ENCODE measurements at regions not wholly inside any gene's neighbourhood (a gene's known extent, or its start where the extent isn't known, plus 50 kb on each side); places are given as distances from the start of the nearest gene placed in this dataset. TPM values are rescaled to one million over a fixed set of nuclear protein-coding genes. Genes with fewer than 3 reads are reported as not detected.

- Histone ChIP-seq H2AFZ (ENCODE audit: low read length) (no peak overlapping the region), H3K4me1 (ENCODE audit: insufficient read depth, low read length, poor library complexity, severe bottlenecking) (no peaks in the 10 kb centered on the region), H3K9me3 (ENCODE audit: low read length) (no peaks in the 10 kb centered on the region), H3K79me2 (ENCODE audit: insufficient read depth, low read depth, low read length) (no peaks in the 10 kb centered on the region), H3K4me3 (ENCODE audit: low read depth, low read length, poor library complexity, severe bottlenecking) (no peak overlapping the region), H3K4me2 (ENCODE audit: low read length) (no peak overlapping the region), H4K20me1 (ENCODE audit: insufficient read depth, low read length) (no peaks in the 10 kb centered on the region), H3K27ac (ENCODE audit: low read depth, low read length, poor library complexity, severe bottlenecking) (no peak overlapping the region), H3K9me2 (ENCODE audit: insufficient read depth, low read length) (no peaks in the 10 kb centered on the region), H3K36me3 (ENCODE audit: insufficient read depth, low read length) (no peaks in the 10 kb centered on the region)
- no peak for DNase-seq (ENCODE audit: low spot score)
- intact Hi-C loops (cut with micrococcal nuclease; ENCODE audit: unreplicated experiment) = no loop called here
- TF ChIP-seq CTCF (conservative IDR thresholded peaks at IDR 0.05; ENCODE audit: low read length) = no peak
- no peak for TF ChIP-seq EZH2phosphoT487 (IDR thresholded peaks at IDR 0.05; ENCODE audit: borderline replicate concordance, low read depth, low read length)
- CTCF ChIA-PET (ENCODE audit: unreplicated experiment) = no interaction called here
- no TSS peak for BruUV-seq (replicated peaks)
- POLR2A ChIA-PET = no interaction called here
These were observed 50.3 kb upstream of the PTPRK start for GRCh38 chr6:128570680-128571063.

GRCh38 chr6:128569732-128570679 is 49.6 kb upstream of the PTPRK start:
- no peak for TF ChIP-seq EZH2phosphoT487 (IDR thresholded peaks at IDR 0.05; ENCODE audit: borderline replicate concordance, low read depth, low read length)
- TF ChIP-seq CTCF (conservative IDR thresholded peaks at IDR 0.05; ENCODE audit: low read length) = no peak
- no peak overlapping the region for H3K4me2 ChIP-seq (ENCODE audit: low read length)
- no peaks in the 10 kb centered on the region for H4K20me1 ChIP-seq (ENCODE audit: insufficient read depth, low read length)
- no peaks in the 10 kb centered on the region for H3K9me2 ChIP-seq (ENCODE audit: insufficient read depth, low read length)
- H3K36me3 ChIP-seq (ENCODE audit: insufficient read depth, low read length) = no peaks in the 10 kb centered on the region
- no TSS peak for BruUV-seq (replicated peaks)
- no peaks in the 10 kb centered on the region for H3K4me1 ChIP-seq (ENCODE audit: insufficient read depth, low read length, poor library complexity, severe bottlenecking)
- CTCF ChIA-PET (ENCODE audit: unreplicated experiment) = no interaction called here
- no peak overlapping the region for H3K27ac ChIP-seq (ENCODE audit: low read depth, low read length, poor library complexity, severe bottlenecking)
- no peak overlapping the region for H2AFZ ChIP-seq (ENCODE audit: low read length)
- POLR2A ChIA-PET = no interaction called here
- no peak overlapping the region for H3K4me3 ChIP-seq (ENCODE audit: low read depth, low read length, poor library complexity, severe bottlenecking)
- no peaks in the 10 kb centered on the region for H3K79me2 ChIP-seq (ENCODE audit: insufficient read depth, low read depth, low read length)
- no peaks in the 10 kb centered on the region for H3K9me3 ChIP-seq (ENCODE audit: low read length)
- intact Hi-C loops (cut with micrococcal nuclease; ENCODE audit: unreplicated experiment) = no loop called here
- no peak for DNase-seq (ENCODE audit: low spot score)

Small RNAs in the stretch of these regions (small RNA-seq; reads per million reads assigned to genes)
- not detected for gene RF00019
